ENCODE measurements at regions not wholly inside any gene's neighbourhood (a gene's known extent, or its start where the extent isn't known, plus 50 kb on each side); places are given as distances from the start of the nearest gene placed in this dataset.

DNA sequence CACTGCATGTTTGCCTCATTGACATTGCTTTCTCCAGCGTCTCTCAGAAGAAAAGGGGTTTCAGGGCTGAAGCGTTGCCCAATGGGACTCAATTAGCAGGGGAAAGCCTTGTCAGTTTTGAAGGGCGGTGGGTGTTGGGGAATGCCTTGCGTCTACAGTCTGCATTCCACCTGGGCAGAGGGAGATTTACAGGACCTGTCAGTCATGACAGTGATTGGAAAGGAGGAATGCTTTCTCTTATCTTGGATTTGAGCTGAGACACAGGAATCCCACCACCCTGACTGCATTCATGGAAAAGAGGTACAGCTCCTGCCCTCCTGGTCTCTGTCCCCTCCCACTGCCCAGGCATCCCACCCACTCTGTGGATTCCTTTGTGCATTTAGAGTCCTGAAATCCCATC is 123.9 kb downstream of the ACKR3 start:
- no peak for DNase-seq

DNA sequence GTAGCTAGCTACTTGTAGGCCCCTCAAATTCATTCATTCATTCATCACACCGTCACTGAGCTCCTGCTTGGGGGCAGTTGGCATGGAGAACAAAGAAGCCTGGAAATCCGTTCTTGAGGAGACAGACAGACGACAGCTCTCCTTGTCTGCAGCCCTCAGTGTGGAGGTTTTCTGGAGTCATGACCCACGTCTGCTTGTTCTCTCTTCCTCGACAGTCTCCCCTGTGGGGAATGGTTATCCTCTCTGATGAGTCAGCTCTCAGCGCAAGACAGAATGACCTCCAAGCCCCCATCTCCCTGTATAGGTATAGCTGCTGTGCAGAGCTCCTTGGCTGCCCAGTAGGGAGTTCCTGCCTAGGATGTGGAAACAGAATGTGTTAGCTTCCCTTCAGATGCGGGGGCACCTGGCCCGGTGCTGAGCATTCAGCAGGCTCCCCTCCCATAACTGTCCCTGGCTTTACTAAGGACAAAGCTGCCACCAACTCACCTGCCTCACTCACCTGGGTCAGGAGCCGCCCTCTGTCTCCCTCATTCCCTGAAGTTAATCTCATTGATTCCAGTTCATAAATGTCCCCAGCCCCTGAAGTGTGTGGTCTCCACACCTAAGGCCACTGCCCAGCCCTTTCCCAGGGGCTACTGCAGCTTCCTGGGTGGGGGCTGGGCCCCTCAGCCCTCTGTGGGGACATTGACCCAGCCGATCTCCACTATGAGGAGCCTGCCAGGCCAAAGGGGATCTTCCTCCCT is 124.7 kb downstream of the ACKR3 start:
- DNase-seq: no peak

- no peak for DNase-seq
Measured at GRCh38 chr2:236696834-236697233, 127.2 kb downstream of the ACKR3 start.

DNA sequence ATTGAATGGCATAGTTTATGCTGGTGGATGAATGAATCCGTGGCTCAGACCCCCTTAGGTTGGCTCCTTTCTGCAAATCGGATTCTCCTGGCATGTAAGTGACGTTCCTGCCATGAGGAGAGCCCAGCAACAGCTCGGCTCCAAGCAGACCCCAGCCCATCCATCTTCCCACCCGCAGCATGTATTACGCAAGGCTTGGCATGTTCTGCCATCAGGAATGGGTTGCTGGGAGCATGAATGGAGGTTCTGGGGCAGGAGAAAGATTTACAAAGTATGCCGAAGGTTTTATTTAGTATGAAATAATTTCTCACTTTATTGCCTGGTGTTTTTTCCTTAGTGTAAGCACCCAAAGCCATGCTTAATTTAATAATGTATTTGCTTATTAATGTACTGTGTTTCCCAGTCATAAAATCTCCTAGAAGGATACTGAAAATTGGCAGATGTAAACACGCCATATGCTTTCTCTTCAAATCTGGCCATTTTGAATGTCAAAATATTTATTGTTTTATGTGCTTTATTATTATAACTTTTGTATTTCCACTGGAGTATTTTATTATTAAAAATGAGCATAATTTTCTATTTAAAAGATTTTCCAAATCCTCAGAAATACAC is 128.5 kb downstream of the ACKR3 start:
- no peak for DNase-seq

DNA sequence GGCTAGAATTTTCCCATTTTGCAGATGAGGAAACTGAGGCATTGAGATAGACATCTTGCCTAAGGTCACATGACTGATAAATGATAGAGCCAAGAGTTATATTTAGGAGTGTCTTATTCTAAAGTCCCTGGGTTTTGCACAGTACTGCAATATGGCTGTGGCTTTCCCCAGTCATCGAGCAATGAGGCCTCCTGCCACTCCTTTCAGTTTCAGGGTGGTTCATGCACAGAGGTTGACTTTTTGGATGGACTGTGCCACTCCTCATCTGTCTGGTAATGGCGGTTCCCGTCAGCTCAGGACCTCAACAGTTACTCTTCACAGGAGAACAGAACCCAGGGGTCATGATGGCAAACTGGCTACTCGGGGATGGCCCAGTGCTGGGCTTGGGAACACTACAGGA is 131.1 kb downstream of the ACKR3 start:
- DNase-seq: no peak

- DNase-seq: no peak
Measured at GRCh38 chr2:236702657-236703372, 133.2 kb downstream of the ACKR3 start.

- DNase-seq: no peak
Measured at GRCh38 chr2:236703373-236703709, 133.7 kb downstream of the ACKR3 start.

DNA sequence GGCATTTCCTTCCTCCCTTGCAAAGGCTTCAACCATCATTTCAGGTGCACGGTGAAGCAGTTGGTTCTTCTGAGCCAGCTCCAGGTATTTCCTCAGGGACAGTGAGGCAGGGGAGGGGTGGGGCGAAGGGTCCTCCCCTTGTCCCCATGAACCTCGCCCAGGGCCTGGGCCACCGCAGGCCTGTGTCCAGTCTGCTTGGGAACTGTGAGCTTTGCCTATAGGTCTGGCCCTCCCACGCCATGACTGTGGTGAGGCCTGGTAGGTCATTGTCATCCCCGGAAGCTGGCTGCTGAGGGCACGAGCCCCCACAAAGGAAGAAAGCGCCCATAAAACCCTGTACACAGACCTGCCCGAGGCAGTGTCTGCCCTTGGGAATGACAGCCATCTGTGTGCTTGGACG is 134.3 kb downstream of the ACKR3 start:
- no peak for DNase-seq

- no peak for DNase-seq
Measured at GRCh38 chr2:236704887-236705286, 135.3 kb downstream of the ACKR3 start.

- no peak for DNase-seq
Measured at GRCh38 chr2:236705295-236706105, 135.9 kb downstream of the ACKR3 start.

DNA sequence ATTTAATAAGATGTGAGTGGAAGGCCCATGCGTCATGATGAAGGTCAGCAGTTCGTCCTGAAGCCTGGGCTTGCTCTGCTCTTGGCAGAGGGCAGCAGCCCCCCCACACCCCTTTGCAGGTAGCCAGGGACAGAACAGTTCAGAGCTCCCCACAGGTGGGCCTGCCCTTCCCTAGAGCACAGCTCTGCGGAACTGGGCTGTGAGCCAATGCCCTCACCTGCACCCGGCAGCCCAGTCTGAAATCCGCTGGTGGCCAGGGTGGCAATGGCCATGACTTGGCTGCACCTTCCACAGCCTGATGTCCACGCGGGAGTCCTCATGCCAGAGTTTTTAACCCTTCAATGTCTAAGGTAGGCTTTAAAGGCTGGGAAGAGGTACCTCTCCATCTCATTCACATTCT is 136.7 kb downstream of the ACKR3 start:
- no peak for DNase-seq

- DNase-seq: no peak
Measured at GRCh38 chr2:236706803-236707202, 137.2 kb downstream of the ACKR3 start.

DNA sequence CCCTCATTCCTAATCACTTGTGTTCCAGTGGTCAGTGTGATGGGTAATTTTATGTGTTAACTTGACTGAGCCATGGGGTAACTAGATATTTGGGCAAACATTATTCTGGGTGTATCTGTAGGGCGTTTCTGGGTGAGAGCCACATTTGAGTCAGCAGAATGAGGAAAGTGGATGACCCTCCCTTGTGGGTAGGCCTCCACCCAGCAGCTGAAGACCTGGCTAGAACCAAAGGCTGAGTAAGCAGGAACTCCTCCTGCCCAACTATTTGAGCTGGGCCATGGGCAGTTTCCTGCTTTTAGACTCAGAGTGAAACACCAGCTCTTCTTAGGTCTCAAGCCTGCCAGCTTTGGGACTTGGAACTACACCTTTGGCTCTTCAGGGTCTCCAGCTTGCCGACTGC is 141.8 kb downstream of the ACKR3 start:
- no peak for DNase-seq

DNA sequence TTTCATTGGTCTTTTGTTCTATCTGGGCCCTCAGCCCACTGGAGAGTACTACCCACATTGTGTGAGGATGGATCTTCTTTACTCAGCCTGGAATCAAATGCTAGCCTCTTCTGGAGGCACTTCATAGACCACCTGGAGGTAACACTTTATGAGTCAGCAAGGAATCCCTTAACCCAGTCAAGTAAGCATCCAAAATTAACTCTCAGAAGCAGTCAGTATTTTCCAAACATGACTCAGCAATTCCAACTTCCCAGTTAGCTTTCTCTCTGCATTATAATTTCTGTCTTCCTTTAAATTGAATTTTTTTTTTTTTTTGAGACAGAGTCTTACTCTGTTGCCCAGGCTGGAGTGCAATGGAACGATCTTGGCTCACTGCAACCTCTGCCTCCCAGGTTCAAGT is 142.7 kb downstream of the ACKR3 start:
- no peak for DNase-seq

DNA sequence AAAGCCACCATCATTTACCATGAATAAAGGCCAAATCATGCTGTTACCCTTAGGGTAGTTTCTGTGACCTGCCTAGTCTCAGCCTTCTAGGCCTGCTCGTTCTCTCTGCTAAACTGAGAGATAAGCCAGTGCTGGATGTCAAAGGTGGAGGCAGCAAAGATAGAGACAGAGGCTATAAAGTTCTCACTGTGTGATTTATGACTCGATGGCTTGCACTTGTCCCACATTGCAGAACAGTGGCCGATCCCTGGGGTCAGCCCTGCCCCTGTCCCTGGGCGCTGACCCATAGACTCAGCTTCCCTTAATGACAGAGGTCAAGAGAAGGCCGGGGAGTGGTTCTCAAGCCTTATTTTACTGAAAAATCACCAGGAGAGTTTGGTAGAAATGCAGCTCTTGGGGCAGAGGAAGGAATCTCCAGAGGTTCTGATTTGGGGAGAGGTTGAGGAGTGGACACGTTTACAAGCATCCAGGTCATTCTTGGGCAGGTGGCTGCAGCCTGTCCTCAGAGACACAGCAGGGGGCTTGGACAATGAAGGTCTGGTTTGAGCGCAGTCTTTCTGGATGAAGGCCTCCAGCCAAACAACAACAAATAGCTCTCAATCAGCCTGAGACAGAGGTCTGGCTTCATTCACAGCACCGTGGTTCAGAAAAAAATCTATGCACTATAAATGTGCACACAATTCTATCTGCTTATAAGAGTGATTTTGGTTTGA is 143.5 kb downstream of the ACKR3 start:
- no peak for DNase-seq

- no peak for DNase-seq
Measured at GRCh38 chr2:236714080-236714479, 144.5 kb downstream of the ACKR3 start.

GRCh38 chr2:236715077-236715476 is 145.5 kb downstream of the ACKR3 start:
- no peak for DNase-seq

DNA sequence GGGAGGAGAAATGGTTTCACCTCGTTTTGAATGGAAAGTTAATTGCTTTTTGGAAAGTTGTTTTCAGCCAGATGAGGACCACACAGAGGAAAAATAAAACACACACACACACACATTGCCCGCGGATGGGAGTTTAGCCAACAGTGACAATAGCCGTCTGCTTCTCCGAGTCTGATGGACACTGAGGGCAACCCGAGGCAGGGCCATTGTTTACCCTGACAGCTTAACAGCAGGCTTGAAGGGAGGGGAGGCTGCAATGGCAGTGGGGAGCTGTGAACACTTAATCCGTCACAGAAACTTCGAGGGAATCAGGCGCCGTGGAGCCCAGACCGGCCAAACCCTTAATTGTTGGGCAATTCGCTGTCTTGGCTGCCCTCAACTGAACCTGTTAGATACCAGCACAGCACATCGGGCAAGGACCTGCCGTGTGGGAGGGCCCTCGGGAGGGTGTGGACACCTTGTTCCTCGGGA is 145.9 kb downstream of the ACKR3 start:
- DNase-seq: no peak

DNA sequence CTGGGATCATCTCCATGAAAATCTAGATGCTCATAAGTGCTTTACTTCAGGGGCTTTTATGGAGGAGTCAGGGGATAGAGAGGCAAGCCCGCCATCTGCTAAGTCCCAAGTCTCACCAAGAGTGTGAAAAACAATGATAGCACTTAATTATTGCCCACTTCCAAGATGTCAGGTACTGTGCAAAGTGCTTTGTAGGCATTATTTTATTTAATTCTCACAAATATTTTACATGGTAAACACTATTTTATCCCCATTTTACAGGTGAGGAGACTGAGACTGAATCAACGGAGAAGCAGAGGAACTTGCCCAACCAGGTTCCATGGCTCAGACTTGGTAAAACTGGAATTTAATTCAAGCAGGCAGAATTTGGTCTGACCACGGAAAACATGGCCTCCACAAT is 147.5 kb downstream of the ACKR3 start:
- no peak for DNase-seq

DNA sequence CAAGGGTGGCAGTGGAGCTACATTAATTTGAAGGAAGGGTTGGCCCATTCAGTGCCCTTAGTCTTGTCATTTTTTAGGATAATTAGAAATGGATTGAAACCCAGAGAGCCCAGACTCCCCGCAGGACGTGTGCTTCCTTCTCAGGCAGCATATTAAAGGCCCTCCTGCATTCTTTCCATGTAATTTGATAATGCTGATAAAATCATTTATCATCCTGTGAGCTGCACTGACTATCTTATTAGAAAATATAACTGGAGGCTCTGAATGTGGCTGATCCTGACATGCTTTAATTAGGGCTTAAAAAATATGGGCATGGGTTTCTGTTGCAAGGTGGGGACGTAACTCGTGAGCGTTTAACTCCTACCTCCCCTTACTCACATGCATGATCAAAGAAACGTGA is 148.1 kb downstream of the ACKR3 start:
- no peak for DNase-seq

GRCh38 chr2:236718207-236718992 is 148.8 kb downstream of the ACKR3 start:
- no peak for DNase-seq

- DNase-seq: no peak
Measured at GRCh38 chr2:236719192-236719635, 149.6 kb downstream of the ACKR3 start.

Measured in hematopoietic multipotent progenitor cell treated with erythropoietin and hydrocortisone succinate and interleukin-3 and kit ligand, for 8 days (in vitro differentiated cells).